Endothelial cell of umbilical vein (primary cell): ENCODE measurements at regions not wholly inside any gene's neighbourhood (a gene's known extent, or its start where the extent isn't known, plus 50 kb on each side); places are given as distances from the start of the nearest gene placed in this dataset.

Experiments
- BruUV-seq: library from RNA; stranded (reverse); fragments of 400-500 nt; replicated peaks from 2 replicates; lab custom pipeline; 2021; lab: Mats Ljungman, UMichigan
- CTCF ChIA-PET: fragments of 300-600, 350-600 bp; sonication (Branson Sonifier 250); formaldehyde crosslinking; loops from one replicate; lab custom pipeline; 2021; ENCODE audit warnings: antibody characterized with exemption, inconsistent platforms; lab: Charles Lee
- POLR2A ChIA-PET: fragments of 300-600, 350-600 bp; sonication (Branson Sonifier 250); formaldehyde crosslinking; loops from one replicate; lab custom pipeline; 2021; ENCODE audit warnings: antibody characterized with exemption, inconsistent platforms; lab: Charles Lee
- DNase-seq: peaks from one replicate; pipeline ENCODE4 v3.0.0-alpha.2; 2011; ENCODE audit warnings: low read depth, low spot score
- FAIRE-seq: peaks from 2 replicates; lab custom pipeline; 2011; peaks lifted over from hg19 to GRCh38; lab: Jason Lieb, UNC
- H2AFZ ChIP-seq: 2 replicates; pipeline ENCODE4 v1.6.0; 2012; ENCODE audit warnings: low read depth, low read length, control low read depth, inconsistent platforms
- H3K27ac ChIP-seq: 2 replicates; pipeline ENCODE4 v1.5.1; 2011; ENCODE audit warnings: low read depth, mild to moderate bottlenecking, control low read depth, low read length, moderate library complexity; ENCODE audit not compliant: insufficient read depth
- H3K27me3 ChIP-seq, 2 experiments: 2 replicates each; pipeline versions ENCODE4 v1.6.0 to v1.6.1; 2011; ENCODE audit warnings: low read length in 2 of 2, mixed read lengths in 1 of 2; ENCODE audit not compliant: control insufficient read depth in 2 of 2, insufficient read depth in 2 of 2
- H3K36me3 ChIP-seq, 2 experiments: 2 replicates in 1 of 2; 3 replicates in 1 of 2; pipeline ENCODE4 v1.5.1; 2011; ENCODE audit warnings: low read length in 2 of 2, mild to moderate bottlenecking in 1 of 2, moderate library complexity in 1 of 2; ENCODE audit not compliant: control insufficient read depth in 2 of 2, insufficient read depth in 2 of 2; ENCODE audit errors: extremely low read depth in 1 of 2
- H3K4me1 ChIP-seq: 3 replicates; pipeline ENCODE4 v1.5.1; 2011; ENCODE audit warnings: mild to moderate bottlenecking, low read length; ENCODE audit not compliant: control insufficient read depth, insufficient read depth; ENCODE audit errors: extremely low read depth
- H3K4me2 ChIP-seq: 2 replicates; pipeline ENCODE4 v1.6.1; 2011; ENCODE audit warnings: low read length, control low read depth, mixed read lengths; ENCODE audit not compliant: insufficient read depth
- H3K4me3 ChIP-seq, 3 experiments: fragments of 200-600 bp in 1 of 3; sonication (generic), shearing (Covaris generic) in 1 of 3; replicated peaks in 1 of 3; 2 replicates each; pipeline ENCODE4 v1.5.1; 2011 to 2016; ENCODE audit warnings: control low read depth in 3 of 3, low read length in 3 of 3, mild to moderate bottlenecking in 2 of 3, inconsistent platforms in 1 of 3, low read depth in 1 of 3, moderate library complexity in 1 of 3; ENCODE audit not compliant: insufficient read depth in 1 of 3
- H3K79me2 ChIP-seq: 2 replicates; pipeline ENCODE4 v1.6.0; 2012; ENCODE audit warnings: low read length, inconsistent platforms; ENCODE audit not compliant: control insufficient read depth, insufficient read depth
- H3K9ac ChIP-seq: replicated peaks from 2 replicates; pipeline ENCODE3; 2011; ENCODE audit warnings: low read length, control low read depth; ENCODE audit not compliant: insufficient read depth; ENCODE audit errors: extremely low read depth
- H3K9me1 ChIP-seq: replicated peaks from 3 replicates; pipeline ENCODE4 v1.6.0; 2011; ENCODE audit warnings: mild to moderate bottlenecking, low read length; ENCODE audit not compliant: control insufficient read depth, insufficient read depth; ENCODE audit errors: extremely low read depth
- H3K9me3 ChIP-seq: replicated peaks from 2 replicates; pipeline ENCODE4 v1.5.1; 2012; ENCODE audit warnings: low read length, inconsistent platforms; ENCODE audit not compliant: control insufficient read depth, insufficient read depth
- H4K20me1 ChIP-seq: replicated peaks from 2 replicates; pipeline ENCODE3; 2011; ENCODE audit warnings: mild to moderate bottlenecking, low read length; ENCODE audit not compliant: control insufficient read depth, insufficient read depth; ENCODE audit errors: extremely low read depth
- EZH2 ChIP-seq: IDR thresholded peaks from 2 replicates; pipeline ENCODE4 v1.6.1; 2012; ENCODE audit warnings: borderline replicate concordance, low read depth, mild to moderate bottlenecking, moderate library complexity, low read length, inconsistent platforms; ENCODE audit not compliant: severe bottlenecking
- FOS ChIP-seq: IDR thresholded peaks from 2 replicates; pipeline ENCODE4 v1.6.1; 2011; ENCODE audit warnings: mild to moderate bottlenecking, low read length, moderate library complexity, borderline replicate concordance; ENCODE audit not compliant: insufficient read depth
- GATA2 ChIP-seq: IDR thresholded peaks from 2 replicates; pipeline ENCODE4 v1.7.0; 2011; ENCODE audit warnings: low read depth, mild to moderate bottlenecking, moderate library complexity, mixed read lengths, low read length; ENCODE audit not compliant: insufficient read length, insufficient read depth
- JUN ChIP-seq: IDR thresholded peaks from 2 replicates; pipeline ENCODE4 v1.6.1; 2011; ENCODE audit warnings: borderline replicate concordance, low read depth; ENCODE audit not compliant: insufficient read length, insufficient read depth
- MYC ChIP-seq: IDR thresholded peaks from one replicate; pipeline ENCODE4 v1.6.1; 2011; ENCODE audit warnings: mild to moderate bottlenecking, low read depth, low read length
- POLR2A ChIP-seq: IDR thresholded peaks from 2 replicates; pipeline ENCODE4 v1.6.1; 2012; ENCODE audit warnings: low read depth, mild to moderate bottlenecking, control low read depth, low read length
- POLR2AphosphoS5 ChIP-seq: IDR thresholded peaks from 2 replicates; pipeline ENCODE4 v1.6.1; 2012; ENCODE audit warnings: low read depth, mild to moderate bottlenecking, control low read depth, low read length, moderate library complexity; ENCODE audit not compliant: insufficient read depth
- dilution Hi-C: fragments of 300-500 bp; cut with MboI; formaldehyde crosslinking; loops from one replicate; pipeline ENCODE4 v1.15.0; 2019; ENCODE audit warnings: low sequenced_read_pairs; ENCODE audit not compliant: extremely low pct_ligation_motif_present
- intact Hi-C: fragments of 100-400 bp; cut with micrococcal nuclease; formaldehyde crosslinking; loops from one replicate; pipeline ENCODE4 v1.10.0; 2022
- TF ChIP-seq, protein P1 (sequence below): IDR thresholded peaks from 2 replicates; pipeline ENCODE4 v1.6.1; 2011; ENCODE audit not compliant: insufficient read depth, insufficient read length
- TF ChIP-seq, protein P2 (sequence below), 2 donors: IDR thresholded peaks; 1 replicate in 1 of 2; 2 replicates in 1 of 2; pipeline ENCODE4 v1.5.1; 2011; ENCODE audit warnings: low read length in 2 of 2, mild to moderate bottlenecking in 2 of 2, moderate library complexity in 2 of 2, control low read depth in 1 of 2, inconsistent platforms in 1 of 2, low read depth in 1 of 2; ENCODE audit not compliant: insufficient read depth in 1 of 2; ENCODE audit errors: extremely low read depth in 1 of 2

DNA sequence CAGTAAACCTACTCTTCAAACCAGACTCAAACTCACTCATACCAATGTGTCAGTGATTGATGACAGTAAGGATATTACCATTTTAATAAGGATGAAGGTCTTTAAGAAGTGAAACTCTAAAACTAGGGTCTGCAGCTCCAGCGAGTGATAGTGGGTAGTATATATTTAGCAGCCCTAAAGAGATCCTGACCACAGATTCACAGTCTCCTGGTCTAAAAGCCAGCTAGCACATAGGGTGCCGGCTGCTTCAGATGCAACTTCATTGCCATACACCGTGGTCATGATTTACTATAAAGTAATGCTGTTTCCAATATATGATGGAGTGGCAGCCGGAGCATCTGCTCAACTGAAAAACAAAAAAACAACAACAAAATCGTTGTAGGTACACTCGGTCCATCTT, 99.6 kb upstream of the MDM1 start:
- Histone ChIP-seq H3K4me2 (no peak overlapping the region), H3K4me1 (no peaks in the 10 kb centered on the region), H3K79me2 (no peaks in the 10 kb centered on the region), H2AFZ (no peak overlapping the region), H3K36me3 (no peaks in the 10 kb centered on the region), H3K27ac (no peak overlapping the region), H3K9me1 (no peaks in the 10 kb centered on the region), H3K9me3 (no peaks in the 10 kb centered on the region), H3K9ac (no peak overlapping the region), H3K4me3 (no peak overlapping the region), H3K27me3 (no peaks in the 10 kb centered on the region), H4K20me1 (no peaks in the 10 kb centered on the region)
- dilution Hi-C loops = no loop called here
- BruUV-seq = no TSS peak
- no peak for TF ChIP-seq POLR2A
- no peak for TF ChIP-seq GATA2
- TF ChIP-seq, protein P1, sequence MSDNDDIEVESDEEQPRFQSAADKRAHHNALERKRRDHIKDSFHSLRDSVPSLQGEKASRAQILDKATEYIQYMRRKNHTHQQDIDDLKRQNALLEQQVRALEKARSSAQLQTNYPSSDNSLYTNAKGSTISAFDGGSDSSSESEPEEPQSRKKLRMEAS = no peak
- no peak for TF ChIP-seq MYC
- TF ChIP-seq POLR2AphosphoS5 = no peak
- TF ChIP-seq, protein P2, sequence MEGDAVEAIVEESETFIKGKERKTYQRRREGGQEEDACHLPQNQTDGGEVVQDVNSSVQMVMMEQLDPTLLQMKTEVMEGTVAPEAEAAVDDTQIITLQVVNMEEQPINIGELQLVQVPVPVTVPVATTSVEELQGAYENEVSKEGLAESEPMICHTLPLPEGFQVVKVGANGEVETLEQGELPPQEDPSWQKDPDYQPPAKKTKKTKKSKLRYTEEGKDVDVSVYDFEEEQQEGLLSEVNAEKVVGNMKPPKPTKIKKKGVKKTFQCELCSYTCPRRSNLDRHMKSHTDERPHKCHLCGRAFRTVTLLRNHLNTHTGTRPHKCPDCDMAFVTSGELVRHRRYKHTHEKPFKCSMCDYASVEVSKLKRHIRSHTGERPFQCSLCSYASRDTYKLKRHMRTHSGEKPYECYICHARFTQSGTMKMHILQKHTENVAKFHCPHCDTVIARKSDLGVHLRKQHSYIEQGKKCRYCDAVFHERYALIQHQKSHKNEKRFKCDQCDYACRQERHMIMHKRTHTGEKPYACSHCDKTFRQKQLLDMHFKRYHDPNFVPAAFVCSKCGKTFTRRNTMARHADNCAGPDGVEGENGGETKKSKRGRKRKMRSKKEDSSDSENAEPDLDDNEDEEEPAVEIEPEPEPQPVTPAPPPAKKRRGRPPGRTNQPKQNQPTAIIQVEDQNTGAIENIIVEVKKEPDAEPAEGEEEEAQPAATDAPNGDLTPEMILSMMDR (IDR thresholded peaks at IDR 0.05; ENCODE audit: extremely low read depth in 1 of 2, insufficient read depth in 1 of 2, low read depth in 1 of 2, low read length in 2 of 2) = no peak
- no peak for TF ChIP-seq JUN
- TF ChIP-seq FOS = no peak
- no peak for TF ChIP-seq EZH2
- FAIRE-seq (no peak), DNase-seq (no peak)
- intact Hi-C loops = no loop called here
- ChIA-PET CTCF (interaction anchor here (0.5 kb wide), 1 partner anchor 452 kb away, joined by 4 read pairs; no protein-coding TSS in a partner anchor), POLR2A (no interaction called here)
